T47D (cell line): ENCODE measurements at regions not wholly inside any gene's neighbourhood (a gene's known extent, or its start where the extent isn't known, plus 50 kb on each side); places are given as distances from the start of the nearest gene placed in this dataset.

Experiments
- DNase-seq, 2 experiments: peaks; one replicate each; pipeline versions ENCODE4 v3.0.0 to v3.0.0-alpha.2; 2011 to 2012; ENCODE audit warnings: low read depth in 1 of 2, low spot score in 1 of 2
- JUND ChIP-seq: IDR thresholded peaks from 2 replicates; pipeline ENCODE4 v1.6.1; 2012; ENCODE audit warnings: low read depth
- in situ Hi-C: cut with HindIII; loops from 2 replicates; pipeline ENCODE4 v1.10.0; 2016; ENCODE audit warnings: low sequenced_read_pairs, low pct_unique_long_range_greater_than_20kb

DNA sequence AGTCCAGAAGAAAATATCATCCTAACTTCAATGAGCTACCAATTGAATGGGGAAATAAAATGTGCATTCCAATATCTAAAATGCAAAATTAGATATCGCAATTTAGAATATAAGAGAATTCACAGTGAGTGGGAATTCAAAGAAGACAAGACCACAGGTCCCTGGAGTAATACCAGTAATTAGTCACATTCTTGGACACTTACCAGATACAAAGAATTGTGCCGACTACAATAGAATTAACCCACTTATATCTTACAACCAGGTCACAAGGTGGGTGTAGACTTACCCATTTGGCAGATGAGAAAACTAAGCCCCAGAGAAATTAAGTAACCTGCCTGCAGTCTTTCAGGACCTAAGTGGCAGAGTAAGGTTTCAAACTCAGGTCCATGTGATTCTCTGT is 84.3 kb upstream of the C1QTNF7 start:
- in situ Hi-C loops = no loop called here

GRCh38 chr4:15344041-15344440 is 83.8 kb upstream of the C1QTNF7 start:
- no peak for TF ChIP-seq JUND
- in situ Hi-C loops = no loop called here
- no peak for DNase-seq

More for the DNA sequence above, 84.3 kb upstream of the C1QTNF7 start:
- DNase-seq = no peak
- TF ChIP-seq JUND = no peak

DNA sequence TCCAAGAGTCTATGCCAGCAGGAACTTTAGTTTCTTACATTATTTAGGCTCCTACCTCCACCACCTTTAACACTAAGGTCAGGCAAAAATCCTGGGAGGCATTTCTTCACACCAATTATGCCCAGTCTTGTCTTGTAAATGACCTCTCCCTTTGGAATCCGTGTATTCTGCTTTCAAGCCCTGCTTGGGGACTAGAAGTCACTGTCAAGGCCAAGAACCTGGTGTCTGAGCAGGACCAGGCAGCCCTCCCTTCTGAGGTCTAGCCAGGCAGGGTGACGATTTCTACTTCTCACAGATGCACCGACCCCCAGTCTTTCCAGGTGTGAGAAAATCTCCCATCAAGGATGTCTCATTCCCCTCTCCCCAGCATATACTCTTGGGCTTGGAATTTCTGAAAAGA is 82.7 kb upstream of the C1QTNF7 start:
- no peak for TF ChIP-seq JUND
- no peak for DNase-seq
- in situ Hi-C loops = no loop called here

DNA sequence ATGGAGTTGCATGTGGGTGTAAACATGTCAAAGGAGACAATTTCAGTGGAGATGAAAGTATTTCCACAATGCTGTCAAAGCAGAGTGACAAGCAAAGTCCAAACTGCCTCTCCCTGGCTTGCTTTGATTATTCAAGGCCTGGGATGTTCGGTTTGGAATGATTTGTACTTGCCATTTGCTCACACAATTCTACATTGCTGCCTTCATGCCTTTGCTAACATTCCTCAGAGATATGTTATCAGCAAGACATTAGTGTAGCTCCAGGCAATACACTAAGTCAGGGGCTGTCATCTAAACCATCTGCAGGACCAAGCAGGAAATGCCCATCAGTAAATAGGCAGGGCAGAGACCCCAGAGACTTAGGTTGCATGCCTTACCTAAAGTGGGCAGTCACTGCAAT is 79.6 kb upstream of the C1QTNF7 start:
- no peak for TF ChIP-seq JUND
- in situ Hi-C loops = no loop called here
- DNase-seq = no peak

DNA sequence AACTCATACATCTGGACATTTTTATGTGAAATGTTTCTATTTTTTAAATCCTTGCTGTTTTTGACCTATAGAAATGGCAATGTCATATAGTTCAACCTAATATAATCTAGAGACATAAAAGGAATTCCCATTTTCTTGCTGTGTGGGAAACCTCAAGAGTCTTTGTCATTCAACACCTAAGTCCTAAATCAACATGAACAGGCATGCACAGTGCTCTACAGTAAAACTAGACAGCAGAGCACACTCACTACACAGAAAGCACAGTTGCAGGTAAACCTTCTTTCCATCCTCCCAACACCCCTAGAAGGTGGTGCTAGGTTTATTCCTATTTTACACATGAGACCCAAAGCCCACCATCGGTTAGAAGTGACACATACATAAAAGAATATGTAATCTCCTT is 79.1 kb upstream of the C1QTNF7 start:
- in situ Hi-C loops = no loop called here
- TF ChIP-seq JUND = no peak
- DNase-seq = no peak

DNA sequence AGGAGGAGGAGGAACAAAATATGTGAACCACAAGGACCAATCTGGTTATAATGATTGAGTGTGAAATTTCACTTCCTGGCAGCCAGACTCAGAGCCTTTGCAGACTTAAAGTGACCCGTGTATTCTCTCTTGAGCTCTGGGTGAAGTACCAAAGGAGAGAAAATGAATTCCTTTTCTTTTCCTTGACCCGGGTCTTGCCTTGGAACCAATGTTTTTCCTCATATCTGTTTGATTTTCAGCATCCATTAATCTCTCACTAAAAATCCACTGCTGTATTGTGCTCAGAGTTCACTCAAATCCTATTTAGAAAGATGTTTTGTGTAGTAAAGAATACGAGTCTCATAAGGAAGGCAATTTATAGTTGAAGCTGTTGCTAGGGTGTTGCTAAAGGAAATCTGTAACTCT is 78.3 kb upstream of the C1QTNF7 start:
- in situ Hi-C loops = no loop called here
- no peak for DNase-seq
- TF ChIP-seq JUND = no peak

- in situ Hi-C loops = no loop called here
- no peak for TF ChIP-seq JUND
- DNase-seq = no peak
Measured at GRCh38 chr4:15349965-15350364, 77.9 kb upstream of the C1QTNF7 start.

- in situ Hi-C loops = no loop called here
- no peak for DNase-seq
- TF ChIP-seq JUND = no peak
Measured at GRCh38 chr4:15352524-15352923, 75.3 kb upstream of the C1QTNF7 start.

DNA sequence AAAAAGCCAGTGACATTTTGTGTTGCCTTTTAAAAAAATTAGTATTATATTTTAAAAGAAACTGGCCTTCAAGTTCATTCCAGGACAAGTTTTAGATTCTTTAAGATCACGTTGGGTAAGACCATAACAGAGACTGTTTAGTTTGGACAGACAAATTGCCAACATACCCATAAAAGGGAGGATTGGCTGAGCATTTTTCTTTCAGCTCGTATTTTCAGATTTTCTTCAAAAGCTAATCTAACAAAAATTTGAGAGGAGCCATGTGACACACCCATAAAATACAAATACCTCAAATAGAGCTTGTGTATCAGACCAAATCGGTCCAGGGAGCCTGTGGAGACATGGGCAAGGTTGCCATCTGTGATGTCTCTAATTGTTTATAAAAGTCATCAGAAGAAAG is 74.6 kb upstream of the C1QTNF7 start:
- no peak for TF ChIP-seq JUND
- DNase-seq = no peak
- in situ Hi-C loops = no loop called here

DNA sequence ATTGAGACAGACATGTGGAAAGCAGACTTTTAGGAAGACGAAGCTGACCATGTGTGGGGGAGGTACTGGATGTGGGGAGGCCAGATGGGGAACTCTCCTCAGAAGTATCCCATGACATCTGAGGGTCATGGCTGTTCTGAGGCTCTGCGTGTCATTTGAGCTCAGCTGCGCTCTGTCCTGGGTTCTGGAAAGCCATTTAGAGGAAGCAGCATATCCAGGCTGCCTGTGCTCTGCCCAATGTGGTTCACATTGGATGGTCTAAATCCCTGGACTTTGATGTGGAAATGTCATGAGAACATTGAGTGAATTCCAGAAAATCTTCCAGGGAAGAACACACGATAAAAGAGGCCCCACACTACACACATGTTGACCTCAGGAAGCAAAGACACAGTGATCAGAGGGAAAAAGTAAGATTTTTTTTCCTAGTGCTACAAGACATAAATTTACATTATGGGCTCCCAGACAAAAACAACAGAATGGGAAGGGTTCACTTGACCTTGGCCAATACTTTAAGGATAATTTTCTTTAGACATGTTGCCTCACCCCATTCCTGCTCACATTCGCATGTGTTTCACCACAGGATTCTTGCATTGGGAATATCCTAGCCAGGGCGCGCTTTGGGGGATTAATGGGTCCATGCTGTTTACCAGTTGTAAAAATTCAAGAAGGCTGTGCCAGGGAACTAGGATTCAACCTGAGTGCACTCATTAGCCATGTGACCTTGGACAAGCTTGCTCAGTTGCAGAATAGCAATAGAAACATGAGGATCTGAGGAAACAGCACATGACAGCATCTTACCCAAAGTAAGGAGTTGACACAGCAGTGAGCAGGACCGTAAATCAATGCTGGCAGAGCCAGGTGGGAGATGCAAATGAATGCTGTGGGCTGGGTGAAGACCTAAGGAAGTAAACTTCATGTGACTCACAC is 73.2 kb upstream of the C1QTNF7 start:
- no peak for TF ChIP-seq JUND
- DNase-seq = no peak
- in situ Hi-C loops = no loop called here

DNA sequence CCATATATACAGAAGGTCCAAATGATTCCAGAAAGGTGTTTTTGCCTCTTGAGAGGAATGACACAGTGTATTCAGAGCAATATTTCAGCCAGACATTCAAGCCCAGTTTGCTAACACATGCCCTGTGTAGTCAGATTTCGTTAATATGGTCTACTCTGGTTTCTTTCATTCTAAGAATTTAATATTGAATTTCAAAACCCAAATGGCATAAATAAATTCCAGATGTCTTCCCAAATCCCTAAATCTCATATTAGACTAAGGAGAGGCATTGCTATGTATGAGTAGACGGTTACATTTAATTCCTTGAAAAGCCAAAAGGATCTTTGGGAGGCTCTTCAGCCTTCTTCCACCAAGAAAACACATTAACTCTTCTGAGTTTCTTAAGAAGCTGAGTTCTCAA is 66.3 kb upstream of the C1QTNF7 start:
- DNase-seq = no peak
- in situ Hi-C loops = no loop called here
- TF ChIP-seq JUND = no peak

DNA sequence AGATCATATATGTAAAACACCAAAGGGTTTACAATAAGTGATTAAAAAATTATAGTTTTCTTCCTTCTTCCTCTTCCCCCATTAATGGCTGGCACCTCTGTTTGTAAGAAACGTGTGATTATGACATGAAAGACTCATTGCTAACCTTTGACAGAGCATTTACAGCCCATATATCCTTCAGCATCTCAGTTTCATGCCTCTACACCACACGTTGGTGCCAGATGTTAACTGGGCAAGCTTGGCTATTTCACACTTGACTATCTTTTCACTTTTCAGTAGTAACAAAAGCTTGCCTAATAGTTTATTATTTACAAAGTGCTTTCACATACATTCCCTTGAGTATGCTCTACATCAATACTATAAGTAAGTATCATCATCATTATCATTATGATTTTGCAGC is 65.3 kb upstream of the C1QTNF7 start:
- no peak for DNase-seq
- TF ChIP-seq JUND = no peak
- in situ Hi-C loops = no loop called here

DNA sequence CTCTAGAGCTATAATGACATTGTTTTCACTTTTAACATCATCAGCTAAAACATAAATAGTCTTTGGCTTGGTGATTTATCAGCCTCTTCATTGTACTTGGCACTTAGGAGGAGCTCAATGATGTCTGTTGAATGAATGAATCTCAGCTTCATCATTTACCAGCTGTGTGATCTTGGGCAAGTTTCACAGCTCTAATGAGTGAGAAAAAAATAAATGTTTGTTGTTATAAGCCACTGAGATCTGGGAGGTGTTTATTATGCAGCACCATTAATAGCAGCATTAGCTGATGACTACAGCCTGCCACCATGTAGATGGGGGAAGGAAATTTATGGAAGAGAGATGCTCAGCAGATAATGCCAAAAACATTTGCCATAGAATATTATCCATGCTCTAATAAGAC is 63.6 kb upstream of the C1QTNF7 start:
- no peak for TF ChIP-seq JUND
- DNase-seq = no peak
- in situ Hi-C loops = no loop called here

DNA sequence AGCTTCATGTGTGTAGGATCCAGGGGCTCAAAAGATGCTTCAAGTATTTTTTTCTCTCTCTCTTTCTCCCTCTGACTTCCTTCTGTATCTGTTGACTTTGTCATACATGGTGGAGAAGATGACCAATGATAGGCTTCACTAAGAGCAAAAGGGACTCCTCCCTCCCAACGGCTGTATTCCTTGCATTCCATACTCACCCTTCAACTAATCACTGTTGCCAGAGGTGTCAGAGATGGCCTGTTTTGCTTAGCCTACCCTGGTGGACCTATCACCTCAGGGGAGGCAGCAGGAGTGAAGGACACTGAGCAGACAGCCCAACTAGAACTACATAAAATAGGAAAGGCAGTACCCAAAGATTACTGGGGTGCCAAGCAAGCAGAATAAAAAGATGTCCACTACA is 62.2 kb upstream of the C1QTNF7 start:
- in situ Hi-C loops = no loop called here
- DNase-seq = no peak
- TF ChIP-seq JUND = no peak
